PC-9 (cell line): ENCODE measurements at regions not wholly inside any gene's neighbourhood (a gene's known extent, or its start where the extent isn't known, plus 50 kb on each side); places are given as distances from the start of the nearest gene placed in this dataset.

ENCODE experiments used
- BruUV-seq: library from RNA; stranded (reverse); fragments of 400-500 nt; replicated peaks from 2 replicates; lab custom pipeline; 2021; lab: Mats Ljungman, UMichigan
- CTCF ChIA-PET: fragments of 300-600 bp; sonication (Branson Sonifier 250); formaldehyde crosslinking; loops from one replicate; lab custom pipeline; 2022; ENCODE audit warnings: antibody characterized with exemption; lab: Charles Lee
- POLR2A ChIA-PET: fragments of 300-600 bp; sonication (Branson Sonifier 250); formaldehyde crosslinking; loops from one replicate; lab custom pipeline; 2022; ENCODE audit warnings: antibody characterized with exemption; ENCODE audit not compliant: unreplicated experiment; lab: Charles Lee
- DNase-seq, 2 experiments: peaks; one replicate each; pipeline versions ENCODE4 v3.0.0 to v3.0.0-alpha.2; 2015 to 2022; ENCODE audit warnings: mixed read lengths in 1 of 2
- H2AFZ ChIP-seq: fragments of 200-600 bp; sonication (generic); 2 replicates; pipeline ENCODE4 v1.8.1; 2017; ENCODE audit warnings: antibody characterized with exemption
- H3F3A ChIP-seq: fragments of 200-600 bp; sonication (generic); 2 replicates; pipeline ENCODE4 v1.8.1; 2017; ENCODE audit warnings: antibody characterized with exemption, mild to moderate bottlenecking, low read depth; ENCODE audit not compliant: insufficient read depth
- H3K27ac ChIP-seq: fragments of 200-600 bp; sonication (generic); 2 replicates; pipeline ENCODE4 v1.6.1; 2016; ENCODE audit warnings: mixed run types
- H3K27me3 ChIP-seq: fragments of 200-600 bp; sonication (generic); 2 replicates; pipeline ENCODE4 v1.6.1; 2016; ENCODE audit warnings: low read depth, mixed run types; ENCODE audit not compliant: insufficient read depth
- H3K36me3 ChIP-seq: fragments of 200-600 bp; sonication (generic); 2 replicates; pipeline ENCODE4 v1.6.1; 2016; ENCODE audit warnings: low read depth, mixed run types
- H3K4me1 ChIP-seq: fragments of 200-600 bp; sonication (generic); replicated peaks from 2 replicates; pipeline ENCODE4 v1.6.1; 2016; ENCODE audit warnings: mixed run types; ENCODE audit not compliant: insufficient read depth
- H3K4me2 ChIP-seq: fragments of 200-600 bp; sonication (generic); 2 replicates; pipeline ENCODE4 v1.6.1; 2017; ENCODE audit warnings: mixed run types
- H3K4me3 ChIP-seq: fragments of 200-600 bp; sonication (generic); 2 replicates; pipeline ENCODE4 v1.6.1; 2016; ENCODE audit warnings: mixed run types
- H3K79me2 ChIP-seq: fragments of 200-600 bp; sonication (generic); 2 replicates; pipeline ENCODE4 v1.6.1; 2017; ENCODE audit warnings: low read depth, mixed run types
- H3K9me2 ChIP-seq: fragments of 200-600 bp; sonication (generic); 2 replicates; pipeline ENCODE4 v1.8.1; 2017; ENCODE audit warnings: mild to moderate bottlenecking; ENCODE audit not compliant: insufficient read depth
- H3K9me3 ChIP-seq: fragments of 200-600 bp; sonication (generic); 2 replicates; pipeline ENCODE4 v1.8.1; 2016; ENCODE audit warnings: low read depth; ENCODE audit not compliant: insufficient read depth
- H4K20me1 ChIP-seq: fragments of 200-600 bp; sonication (generic); 2 replicates; pipeline ENCODE4 v1.8.1; 2017; ENCODE audit not compliant: insufficient read depth
- CTCF ChIP-seq: fragments of 200-600 bp; sonication (generic); conservative IDR thresholded peaks from 2 replicates; pipeline ENCODE4 v1.6.1; 2017; ENCODE audit warnings: mixed run types, antibody characterized with exemption, mild to moderate bottlenecking, moderate library complexity
- EZH2 ChIP-seq: fragments of 200-600 bp; sonication (generic); IDR thresholded peaks from 2 replicates; pipeline ENCODE4 v1.8.0; 2017; ENCODE audit warnings: antibody characterized with exemption, low read depth
- intact Hi-C: fragments of 100-400 bp; cut with micrococcal nuclease; formaldehyde crosslinking; loops from one replicate; pipeline ENCODE4 v1.10.0; 2022; ENCODE audit not compliant: unreplicated experiment

- Histone ChIP-seq H3K4me2 (no peak overlapping the region), H3K27ac (no peak overlapping the region), H3K9me3 (no peaks in the 10 kb centered on the region), H3F3A (no peaks in the 10 kb centered on the region), H3K36me3 (no peaks in the 10 kb centered on the region), H3K27me3 (no peaks in the 10 kb centered on the region), H3K4me1 (no peaks in the 10 kb centered on the region), H4K20me1 (no peaks in the 10 kb centered on the region), H3K79me2 (no peaks in the 10 kb centered on the region), H3K9me2 (no peaks in the 10 kb centered on the region), H2AFZ (no peak overlapping the region), H3K4me3 (no peak overlapping the region)
- CTCF ChIA-PET: no interaction called here
- intact Hi-C loops: no loop called here
- no peak for DNase-seq
- POLR2A ChIA-PET: no interaction called here
- TF ChIP-seq CTCF (no peak), EZH2 (no peak)
- BruUV-seq: no TSS peak
Observed at GRCh38 chr16:48919791-48920190, 309.8 kb upstream of the N4BP1 start.

- Histone ChIP-seq H4K20me1 (no peaks in the 10 kb centered on the region), H3K27me3 (no peaks in the 10 kb centered on the region), H3K36me3 (no peaks in the 10 kb centered on the region), H3K9me3 (no peaks in the 10 kb centered on the region), H3K4me1 (no peaks in the 10 kb centered on the region), H3F3A (no peaks in the 10 kb centered on the region), H3K79me2 (no peaks in the 10 kb centered on the region), H3K4me3 (no peak overlapping the region), H3K4me2 (no peak overlapping the region), H3K27ac (no peak overlapping the region), H2AFZ (no peak overlapping the region), H3K9me2 (no peaks in the 10 kb centered on the region)
- intact Hi-C loops: no loop called here
- ChIA-PET POLR2A (no interaction called here), CTCF (no interaction called here)
- no TSS peak for BruUV-seq
- TF ChIP-seq EZH2 (no peak), CTCF (no peak)
- no peak for DNase-seq
Observed at GRCh38 chr16:48918520-48919258, 308.7 kb upstream of the N4BP1 start.

- H3K79me2 ChIP-seq: no peaks in the 10 kb centered on the region
- no peaks in the 10 kb centered on the region for H3K4me1 ChIP-seq
- no peak overlapping the region for H2AFZ ChIP-seq
- H3K27me3 ChIP-seq: no peaks in the 10 kb centered on the region
- BruUV-seq: no TSS peak
- H3F3A ChIP-seq: no peaks in the 10 kb centered on the region
- intact Hi-C loops: no loop called here
- no peak overlapping the region for H3K27ac ChIP-seq
- POLR2A ChIA-PET: no interaction called here
- CTCF ChIA-PET: no interaction called here
- no peaks in the 10 kb centered on the region for H3K9me3 ChIP-seq
- no peaks in the 10 kb centered on the region for H4K20me1 ChIP-seq
- no peaks in the 10 kb centered on the region for H3K36me3 ChIP-seq
- DNase-seq: no peak
- no peaks in the 10 kb centered on the region for H3K9me2 ChIP-seq
- H3K4me2 ChIP-seq: no peak overlapping the region
- TF ChIP-seq EZH2: no peak
- TF ChIP-seq CTCF: no peak
- H3K4me3 ChIP-seq: no peak overlapping the region
Observed at GRCh38 chr16:48916566-48916965, 306.6 kb upstream of the N4BP1 start.
